ENCODE measurements at regions not wholly inside any gene's neighbourhood (a gene's known extent, or its start where the extent isn't known, plus 50 kb on each side); places are given as distances from the start of the nearest gene placed in this dataset.
"Not testable (repeated sequence)": the region's sequence is repeated elsewhere in the genome, so short reads cannot be mapped to it uniquely, and the experiment has no call there.

- Histone ChIP-seq H3K4me3 (no peak overlapping the region), H3K27ac (no peak overlapping the region)
Observed at GRCh38 chr1:215287362-215287761, 204.8 kb downstream of the KCNK2 start.

GRCh38 chr1:215290018-215290417, 207.5 kb downstream of the KCNK2 start:
- Histone ChIP-seq H3K27ac (no peak overlapping the region), H3K4me3 (no peak overlapping the region)

GRCh38 chr1:215292932-215293331, 210.4 kb downstream of the KCNK2 start:
- Histone ChIP-seq H3K4me3 (no peak overlapping the region), H3K27ac (no peak overlapping the region)

- H3K4me3 ChIP-seq, result no peak overlapping the region
- no peak overlapping the region for H3K27ac ChIP-seq
Observed at GRCh38 chr1:215306426-215306825, 223.9 kb downstream of the KCNK2 start.

- Histone ChIP-seq H3K4me3 (no peak overlapping the region), H3K27ac (no peak overlapping the region)
Observed at GRCh38 chr1:215321802-215322201, 239.3 kb downstream of the KCNK2 start.

GRCh38 chr1:215323992-215324391, 241.5 kb downstream of the KCNK2 start:
- H3K27ac ChIP-seq, H3K4me3 ChIP-seq: not testable (repeated sequence)

GRCh38 chr1:215330426-215330825, 236.7 kb upstream of the KCTD3 start:
- no peak overlapping the region for H3K4me3 ChIP-seq

GRCh38 chr1:215344539-215344938, 222.6 kb upstream of the KCTD3 start:
- no peak overlapping the region for H3K4me3 ChIP-seq
- no peak overlapping the region for H3K27ac ChIP-seq

More at GRCh38 chr1:215330426-215330825, 236.7 kb upstream of the KCTD3 start:
- no peak overlapping the region for H3K27ac ChIP-seq

GRCh38 chr1:215345208-215345607, 221.9 kb upstream of the KCTD3 start:
- Histone ChIP-seq H3K4me3 (no peak overlapping the region), H3K27ac (no peak overlapping the region)

- no peak overlapping the region for H3K4me3 ChIP-seq
- no peak overlapping the region for H3K27ac ChIP-seq
Observed at GRCh38 chr1:215345766-215346165, 221.3 kb upstream of the KCTD3 start.

- H3K4me3 ChIP-seq, result no peak overlapping the region
- no peak overlapping the region for H3K27ac ChIP-seq
Observed at GRCh38 chr1:215357901-215358300, 209.2 kb upstream of the KCTD3 start.

GRCh38 chr1:215358356-215358755, 208.7 kb upstream of the KCTD3 start:
- no peak overlapping the region for H3K4me3 ChIP-seq
- no peak overlapping the region for H3K27ac ChIP-seq

- no peak overlapping the region for H3K4me3 ChIP-seq
- H3K27ac ChIP-seq, result no peak overlapping the region
Observed at GRCh38 chr1:215360031-215360430, 207.1 kb upstream of the KCTD3 start.

- Histone ChIP-seq H3K4me3 (no peak overlapping the region), H3K27ac (no peak overlapping the region)
Observed at GRCh38 chr1:215360758-215361157, 206.3 kb upstream of the KCTD3 start.

GRCh38 chr1:215375381-215375780, 191.7 kb upstream of the KCTD3 start:
- H3K27ac ChIP-seq, result no peak overlapping the region
- H3K4me3 ChIP-seq, result no peak overlapping the region

- Histone ChIP-seq H3K4me3 (no peak overlapping the region), H3K27ac (no peak overlapping the region)
Observed at GRCh38 chr1:215376544-215377264, 190.4 kb upstream of the KCTD3 start.

GRCh38 chr1:215377746-215378145, 189.4 kb upstream of the KCTD3 start:
- H3K27ac ChIP-seq, result no peak overlapping the region

GRCh38 chr1:215380566-215380965, 186.5 kb upstream of the KCTD3 start:
- Histone ChIP-seq H3K4me3 (no peak overlapping the region), H3K27ac (no peak overlapping the region)

More at GRCh38 chr1:215377746-215378145, 189.4 kb upstream of the KCTD3 start:
- no peak overlapping the region for H3K4me3 ChIP-seq

GRCh38 chr1:215393476-215393875, 173.6 kb upstream of the KCTD3 start:
- Histone ChIP-seq H3K4me3 (no peak overlapping the region), H3K27ac (no peak overlapping the region)

- Histone ChIP-seq H3K27ac (no peak overlapping the region), H3K4me3 (no peak overlapping the region)
Observed at GRCh38 chr1:215394084-215394991, 172.8 kb upstream of the KCTD3 start.

GRCh38 chr1:215397106-215397505, 170.0 kb upstream of the KCTD3 start:
- Histone ChIP-seq H3K27ac (no peak overlapping the region), H3K4me3 (no peak overlapping the region)

All from skin epidermis (tissue), 12 donors.